ENCODE measurements at regions not wholly inside any gene's neighbourhood (a gene's known extent, or its start where the extent isn't known, plus 50 kb on each side); places are given as distances from the start of the nearest gene placed in this dataset.

- TF ChIP-seq SMC3 (IDR thresholded peaks at IDR 0.05; ENCODE audit: low read depth, low read length): no peak
- no peak for TF ChIP-seq CTCF (IDR thresholded peaks at IDR 0.05)
- no peak for TF ChIP-seq YY1 (IDR thresholded peaks at IDR 0.05; ENCODE audit: low read depth)
- no peak for TF ChIP-seq GABPA (IDR thresholded peaks at IDR 0.05; ENCODE audit: low read depth)
- TF ChIP-seq GATA2 (CRISPR knock-in tag; IDR thresholded peaks at IDR 0.05): no peak
- no peak for TF ChIP-seq NRF1 (IDR thresholded peaks at IDR 0.05; ENCODE audit: low read depth, low read length)
- TF ChIP-seq POLR2AphosphoS5 (IDR thresholded peaks at IDR 0.05; ENCODE audit: low read depth, low read length): no peak
- TF ChIP-seq, protein P1, sequence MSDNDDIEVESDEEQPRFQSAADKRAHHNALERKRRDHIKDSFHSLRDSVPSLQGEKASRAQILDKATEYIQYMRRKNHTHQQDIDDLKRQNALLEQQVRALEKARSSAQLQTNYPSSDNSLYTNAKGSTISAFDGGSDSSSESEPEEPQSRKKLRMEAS (IDR thresholded peaks at IDR 0.05; ENCODE audit: low read depth): no peak
- TF ChIP-seq EZH2phosphoT487 (IDR thresholded peaks at IDR 0.05; ENCODE audit: borderline replicate concordance, low read depth): no peak
- TF ChIP-seq MXI1 (IDR thresholded peaks at IDR 0.05; ENCODE audit: low read depth, low read length): no peak
These were observed 55.2 kb upstream of the RREB1 start for GRCh38 chr6:7052443-7053011.

All from SK-N-SH (cell line).